BJ (cell line): ENCODE measurements at regions not wholly inside any gene's neighbourhood (a gene's known extent, or its start where the extent isn't known, plus 50 kb on each side); places are given as distances from the start of the nearest gene placed in this dataset.

ENCODE experiments used
- CTCF ChIA-PET: fragments of 350-600 bp; formaldehyde crosslinking; extraction: SDS; loops from one replicate; lab custom pipeline; 2021; ENCODE audit warnings: antibody characterized with exemption, inconsistent platforms; lab: Yijun Ruan, JAX
- POLR2A ChIA-PET: fragments of 300-600 bp; sonication (Branson Sonifier 250); formaldehyde crosslinking; extraction: SDS; loops from one replicate; lab custom pipeline; 2021; ENCODE audit warnings: antibody characterized with exemption; lab: Charles Lee
- DNase-seq: peaks from one replicate; pipeline ENCODE4 v3.0.0-alpha.2; 2011; ENCODE audit warnings: low read depth
- H3K27me3 ChIP-seq: 2 replicates; pipeline ENCODE4 v1.6.0; 2011; ENCODE audit warnings: low read length; ENCODE audit not compliant: control insufficient read depth, insufficient read depth
- H3K36me3 ChIP-seq: 2 replicates; pipeline ENCODE4 v1.5.1; 2011; ENCODE audit warnings: low read length; ENCODE audit not compliant: control insufficient read depth, insufficient read depth
- H3K4me3 ChIP-seq: 2 replicates; pipeline ENCODE4 v1.5.1; 2011; ENCODE audit warnings: low read depth, mild to moderate bottlenecking, control low read depth, low read length
- TF ChIP-seq, protein P1 (sequence below): IDR thresholded peaks from 2 replicates; pipeline ENCODE4 v1.5.1; 2011; ENCODE audit warnings: low read depth, mild to moderate bottlenecking, control low read depth, inconsistent platforms, low read length, moderate library complexity; ENCODE audit not compliant: insufficient read depth

- POLR2A ChIA-PET: no interaction called here
- no peaks in the 10 kb centered on the region for H3K36me3 ChIP-seq
- no peaks in the 10 kb centered on the region for H3K27me3 ChIP-seq
- CTCF ChIA-PET: interaction anchor here (0.6 to 7.1 kb wide), 9 partner anchors 8 to 1105 kb away, joined by 3 to 28 read pairs (median 3); no protein-coding TSS in a partner anchor
- TF ChIP-seq, protein P1, sequence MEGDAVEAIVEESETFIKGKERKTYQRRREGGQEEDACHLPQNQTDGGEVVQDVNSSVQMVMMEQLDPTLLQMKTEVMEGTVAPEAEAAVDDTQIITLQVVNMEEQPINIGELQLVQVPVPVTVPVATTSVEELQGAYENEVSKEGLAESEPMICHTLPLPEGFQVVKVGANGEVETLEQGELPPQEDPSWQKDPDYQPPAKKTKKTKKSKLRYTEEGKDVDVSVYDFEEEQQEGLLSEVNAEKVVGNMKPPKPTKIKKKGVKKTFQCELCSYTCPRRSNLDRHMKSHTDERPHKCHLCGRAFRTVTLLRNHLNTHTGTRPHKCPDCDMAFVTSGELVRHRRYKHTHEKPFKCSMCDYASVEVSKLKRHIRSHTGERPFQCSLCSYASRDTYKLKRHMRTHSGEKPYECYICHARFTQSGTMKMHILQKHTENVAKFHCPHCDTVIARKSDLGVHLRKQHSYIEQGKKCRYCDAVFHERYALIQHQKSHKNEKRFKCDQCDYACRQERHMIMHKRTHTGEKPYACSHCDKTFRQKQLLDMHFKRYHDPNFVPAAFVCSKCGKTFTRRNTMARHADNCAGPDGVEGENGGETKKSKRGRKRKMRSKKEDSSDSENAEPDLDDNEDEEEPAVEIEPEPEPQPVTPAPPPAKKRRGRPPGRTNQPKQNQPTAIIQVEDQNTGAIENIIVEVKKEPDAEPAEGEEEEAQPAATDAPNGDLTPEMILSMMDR: no peak
- no peak overlapping the region for H3K4me3 ChIP-seq
- no peak for DNase-seq
These were observed 261.4 kb upstream of the USP24 start for GRCh38 chr1:55476445-55477015.

DNA sequence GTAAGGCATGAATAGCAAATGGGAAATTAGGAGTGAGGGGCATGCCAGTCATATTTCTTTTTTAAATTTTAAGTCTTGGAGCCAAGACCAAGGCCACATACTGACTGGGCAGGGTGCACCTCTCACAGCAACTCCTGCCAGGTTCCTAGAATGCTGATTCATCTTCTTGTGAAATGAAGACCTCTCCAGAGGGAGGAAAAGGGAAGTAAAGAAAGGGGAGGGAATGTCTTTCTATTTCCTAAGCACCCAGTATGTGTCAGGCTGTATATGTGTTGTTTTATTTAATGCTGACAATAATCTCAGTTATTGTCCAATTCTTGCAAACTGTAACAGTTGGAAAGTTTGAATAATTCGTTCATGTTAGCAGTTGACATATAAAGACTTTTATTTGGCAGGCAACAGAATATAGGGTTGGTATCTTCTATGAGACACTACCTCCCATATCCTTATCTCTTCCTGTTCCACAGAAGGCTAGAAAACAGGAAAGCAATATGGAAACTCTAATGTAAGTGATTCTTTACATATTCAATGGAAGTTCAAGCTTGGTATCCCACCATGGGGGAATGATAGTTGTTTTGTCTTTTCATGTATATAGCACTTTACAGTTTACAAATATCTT lies 259.1 kb upstream of the USP24 start:
- TF ChIP-seq, protein P1: no peak

DNA sequence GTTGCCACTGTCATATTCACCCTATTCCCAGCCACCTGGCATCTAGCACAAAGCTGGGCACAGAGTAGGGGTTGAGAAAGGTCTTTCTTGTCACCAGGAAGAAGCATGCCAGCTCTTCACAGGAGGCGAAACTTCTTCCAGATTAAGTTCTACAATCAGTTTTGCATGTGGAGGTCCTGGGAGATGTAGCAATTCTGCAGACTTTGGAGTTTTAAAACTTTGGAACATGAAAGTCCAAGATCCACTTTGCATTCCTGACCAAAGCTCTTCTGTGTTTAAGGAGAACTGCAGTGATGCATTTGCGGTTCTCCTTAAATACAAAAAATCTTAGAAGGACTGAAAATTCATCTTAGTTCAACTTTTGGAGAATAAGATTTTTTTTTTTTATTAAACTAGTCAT lies 258.5 kb upstream of the USP24 start:
- TF ChIP-seq, protein P1: no peak
- Histone ChIP-seq H3K36me3 (no peaks in the 10 kb centered on the region), H3K27me3 (no peaks in the 10 kb centered on the region), H3K4me3 (no peak overlapping the region)
- ChIA-PET CTCF (interaction anchor here (0.9 to 7.1 kb wide), 4 partner anchors 9 to 1347 kb away, joined by 3 to 28 read pairs (median 4); no protein-coding TSS in a partner anchor), POLR2A (no interaction called here)
- DNase-seq: no peak

More for the DNA sequence above, 259.1 kb upstream of the USP24 start:
- POLR2A ChIA-PET: no interaction called here
- H3K27me3 ChIP-seq: no peaks in the 10 kb centered on the region
- DNase-seq: no peak
- no peak overlapping the region for H3K4me3 ChIP-seq
- H3K36me3 ChIP-seq: no peaks in the 10 kb centered on the region
- CTCF ChIA-PET: interaction anchor here (1.4 to 7.1 kb wide), 2 partner anchors 100 to 1347 kb away, joined by 3 to 28 read pairs; no protein-coding TSS in a partner anchor

DNA sequence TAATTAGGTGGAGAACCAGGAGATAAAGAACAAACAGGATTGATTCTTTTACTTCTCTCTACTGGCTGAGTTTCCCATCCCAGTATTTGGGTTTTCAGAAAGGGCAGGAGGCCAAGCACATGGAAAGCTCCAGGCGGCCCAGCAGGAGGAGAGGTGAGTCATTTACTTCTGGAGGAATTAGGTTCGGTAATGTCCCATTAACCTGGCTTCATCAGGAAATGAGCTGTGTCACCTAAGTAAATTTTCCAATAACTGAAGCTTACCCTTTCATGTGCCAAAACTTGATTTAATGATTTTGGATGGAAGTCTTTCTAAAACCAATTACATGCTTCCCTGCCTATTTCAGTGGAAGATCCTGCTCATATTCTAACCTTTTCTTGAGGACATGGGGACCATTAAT lies 257.6 kb upstream of the USP24 start:
- ChIA-PET POLR2A (no interaction called here), CTCF (interaction anchor here (0.9 to 1.4 kb wide), 3 partner anchors 8 to 1348 kb away, joined by 3 to 4 read pairs (median 3); no protein-coding TSS in a partner anchor)
- no peak overlapping the region for H3K4me3 ChIP-seq
- no peaks in the 10 kb centered on the region for H3K27me3 ChIP-seq
- DNase-seq: no peak
- TF ChIP-seq, protein P1: no peak
- H3K36me3 ChIP-seq: no peaks in the 10 kb centered on the region

DNA sequence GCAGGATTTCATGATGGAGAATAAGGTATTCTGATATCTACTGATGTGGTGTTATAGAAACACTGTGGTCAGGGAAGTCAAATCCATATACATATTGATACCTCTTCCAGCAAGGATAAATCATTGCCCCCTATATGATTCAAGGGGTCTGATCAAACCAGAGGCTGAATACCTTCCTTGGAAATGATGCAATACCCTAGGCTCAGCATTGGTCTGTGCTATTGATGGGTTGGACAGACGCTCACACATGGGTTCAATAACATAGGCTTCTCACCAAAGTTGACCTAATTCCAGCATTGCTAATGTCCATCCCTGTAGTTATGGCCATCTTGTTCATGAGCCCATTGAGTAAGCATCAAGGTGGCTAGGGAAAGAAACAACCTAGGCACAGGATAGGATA lies 257.0 kb upstream of the USP24 start:
- TF ChIP-seq, protein P1: no peak
- H3K4me3 ChIP-seq: no peak overlapping the region
- no peak for DNase-seq
- H3K36me3 ChIP-seq: no peaks in the 10 kb centered on the region
- no peaks in the 10 kb centered on the region for H3K27me3 ChIP-seq
- ChIA-PET POLR2A (no interaction called here), CTCF (no interaction called here)
